GM21576 (cell line): ENCODE measurements at regions not wholly inside any gene's neighbourhood (a gene's known extent, or its start where the extent isn't known, plus 50 kb on each side); places are given as distances from the start of the nearest gene placed in this dataset.

ENCODE experiments used
- ATAC-seq: cut with Tn5 transposase; IDR thresholded peaks from one replicate; pipeline ENCODE4 v1.9.1; 2021; ENCODE audit warnings: mild to moderate bottlenecking, moderate library complexity; ENCODE audit not compliant: unreplicated experiment

DNA sequence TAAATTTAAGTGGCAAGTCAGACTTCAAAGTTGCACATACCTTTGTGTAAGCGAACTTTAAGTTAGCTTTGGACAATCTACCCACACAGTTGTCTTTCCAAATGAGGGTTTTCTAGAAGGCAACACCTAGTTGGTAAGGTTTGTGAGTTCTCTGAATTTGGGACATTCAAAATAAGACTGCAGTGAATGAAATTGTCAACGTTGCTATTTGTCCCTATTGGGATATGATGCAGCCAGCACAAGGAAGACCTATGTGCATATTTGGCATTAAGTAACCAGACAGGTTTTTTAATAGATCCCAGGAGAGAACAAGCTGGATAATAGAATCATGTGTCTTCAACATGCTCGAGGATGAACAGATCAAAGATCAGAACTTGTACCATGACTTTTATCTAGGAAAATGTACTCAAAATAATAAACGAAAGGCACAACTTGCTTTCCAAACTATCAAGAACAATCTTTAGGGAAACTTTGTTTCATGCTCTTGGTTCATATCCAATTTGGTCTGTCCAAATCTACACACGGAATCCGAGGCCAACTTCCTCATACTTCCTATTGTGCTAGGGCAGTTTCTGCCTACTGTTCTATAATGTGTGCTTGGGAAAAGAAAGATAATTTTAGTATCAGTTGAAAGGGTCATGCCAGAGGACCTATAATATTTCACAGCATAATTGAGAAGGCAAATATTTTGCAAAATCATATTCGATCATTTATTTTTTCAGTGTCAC lies 284.2 kb upstream of the SOX5 start:
- no peak for ATAC-seq

GRCh38 chr12:24232531-24232930 lies 283.1 kb upstream of the SOX5 start:
- ATAC-seq, result no peak

GRCh38 chr12:24231298-24231697 lies 281.8 kb upstream of the SOX5 start:
- no peak for ATAC-seq

DNA sequence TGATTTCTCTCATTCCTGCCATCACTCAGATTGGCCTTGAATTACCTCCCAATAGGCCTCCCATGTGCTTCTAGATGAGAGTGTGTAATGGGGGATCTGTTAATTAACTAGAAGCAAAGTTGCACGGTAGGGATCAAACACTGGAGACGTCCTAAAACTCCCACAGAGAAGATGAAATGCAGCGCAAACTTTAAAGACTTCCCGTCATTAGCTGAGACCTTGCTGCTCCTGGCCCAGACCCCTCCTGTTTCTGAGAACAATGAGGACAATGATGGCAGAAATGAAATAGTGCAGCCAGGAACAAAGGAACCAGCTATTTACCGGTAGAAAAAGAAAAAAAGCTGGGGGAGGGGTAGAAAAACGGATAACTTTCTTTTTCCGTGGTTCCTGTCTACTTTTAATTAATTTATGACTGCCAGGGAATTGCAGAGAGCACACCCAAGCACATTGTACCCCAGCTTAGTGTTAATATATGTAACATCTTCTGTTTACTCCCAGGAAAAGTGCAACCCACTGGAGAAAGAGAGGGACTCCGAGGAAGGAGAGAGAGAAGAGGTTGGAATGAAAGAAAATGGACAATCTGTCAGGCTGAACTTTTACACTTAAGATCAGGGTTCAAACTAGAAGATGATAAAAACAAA lies 280.7 kb upstream of the SOX5 start:
- no peak for ATAC-seq

GRCh38 chr12:24229031-24229700 lies 279.7 kb upstream of the SOX5 start:
- no peak for ATAC-seq

- no peak for ATAC-seq
Measured at GRCh38 chr12:24228371-24228770, 278.9 kb upstream of the SOX5 start.

DNA sequence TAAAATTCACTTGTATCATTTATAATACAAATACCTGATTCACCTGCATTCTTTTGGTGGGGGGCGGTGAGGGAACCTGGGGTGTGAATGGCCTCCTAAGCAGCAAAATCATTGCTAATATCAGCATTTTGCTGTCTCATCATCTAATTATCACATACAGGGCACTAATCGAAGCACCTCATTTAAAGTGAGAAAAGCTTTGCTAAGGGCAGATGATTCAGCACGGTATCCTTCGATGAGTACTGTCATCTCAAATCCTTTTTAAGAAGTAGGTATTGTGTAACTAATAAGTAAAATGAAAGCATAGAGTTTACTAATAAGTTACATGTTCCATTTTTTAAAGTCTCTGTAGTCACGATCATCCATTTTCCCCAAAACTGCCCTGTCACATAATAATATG lies 278.1 kb upstream of the SOX5 start:
- ATAC-seq, result no peak

- no peak for ATAC-seq
Measured at GRCh38 chr12:24226745-24227350, 277.4 kb upstream of the SOX5 start.

DNA sequence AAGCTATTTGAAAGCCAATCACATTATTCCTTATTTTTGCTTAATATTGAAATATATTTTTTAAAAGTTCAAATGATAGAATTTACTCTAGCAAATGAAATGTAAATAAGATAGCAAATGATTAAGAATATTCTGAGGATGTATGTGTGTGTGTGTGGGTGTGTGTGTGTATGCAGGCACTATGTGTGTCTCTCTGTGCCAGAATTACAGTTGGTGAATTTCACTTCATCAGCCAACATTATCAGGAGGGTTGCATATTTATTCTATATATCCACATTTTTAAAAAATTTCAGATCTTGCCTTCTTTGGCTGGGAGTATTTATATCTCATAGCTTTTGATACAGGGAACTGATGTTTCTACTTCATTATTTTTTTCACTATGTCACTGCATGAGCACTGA lies 274.9 kb upstream of the SOX5 start:
- no peak for ATAC-seq

DNA sequence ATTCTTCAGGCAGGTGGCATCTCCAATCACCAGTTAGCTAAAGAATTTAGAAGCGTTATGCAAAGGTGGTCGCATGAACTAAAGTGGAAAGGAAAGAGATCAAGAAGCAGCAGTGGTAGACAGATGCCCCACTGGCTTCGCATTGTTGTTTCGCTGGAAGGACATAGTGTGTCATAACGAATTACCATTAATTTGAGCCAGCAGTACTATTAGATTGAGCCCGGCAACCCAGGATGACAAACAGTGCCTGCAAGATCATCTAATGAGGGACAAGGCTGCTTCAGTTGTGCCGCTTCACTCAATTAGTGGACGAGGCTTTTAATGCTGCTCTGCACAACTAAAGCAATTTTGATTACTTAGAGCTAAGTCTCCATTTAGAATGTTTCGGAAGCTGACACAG lies 274.5 kb upstream of the SOX5 start:
- no peak for ATAC-seq

- ATAC-seq, result no peak
Measured at GRCh38 chr12:24222968-24223367, 273.5 kb upstream of the SOX5 start.

- no peak for ATAC-seq
Measured at GRCh38 chr12:24212496-24212895, 263.0 kb upstream of the SOX5 start.

GRCh38 chr12:24206621-24207020 lies 257.2 kb upstream of the SOX5 start:
- ATAC-seq, result no peak

GRCh38 chr12:24201258-24201970 lies 251.9 kb upstream of the SOX5 start:
- no peak for ATAC-seq

DNA sequence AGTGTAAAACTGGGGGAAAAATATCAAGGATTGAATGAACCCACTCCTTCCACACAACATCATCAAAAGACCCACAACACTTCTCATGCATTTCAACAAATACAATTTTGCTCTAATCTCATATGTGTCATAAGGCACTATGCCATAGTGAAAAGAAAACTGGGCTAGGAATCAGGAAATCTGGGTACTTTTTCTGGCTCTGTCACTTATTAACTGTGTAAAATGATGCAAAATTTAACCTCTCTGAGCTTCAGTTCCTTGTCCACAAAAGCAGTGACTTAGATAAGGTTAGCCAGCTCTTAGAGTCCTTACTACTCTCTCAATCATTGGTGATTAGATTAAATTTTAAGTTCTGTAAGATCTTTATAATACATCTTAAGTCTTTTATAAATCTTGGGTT lies 250.5 kb upstream of the SOX5 start:
- no peak for ATAC-seq

DNA sequence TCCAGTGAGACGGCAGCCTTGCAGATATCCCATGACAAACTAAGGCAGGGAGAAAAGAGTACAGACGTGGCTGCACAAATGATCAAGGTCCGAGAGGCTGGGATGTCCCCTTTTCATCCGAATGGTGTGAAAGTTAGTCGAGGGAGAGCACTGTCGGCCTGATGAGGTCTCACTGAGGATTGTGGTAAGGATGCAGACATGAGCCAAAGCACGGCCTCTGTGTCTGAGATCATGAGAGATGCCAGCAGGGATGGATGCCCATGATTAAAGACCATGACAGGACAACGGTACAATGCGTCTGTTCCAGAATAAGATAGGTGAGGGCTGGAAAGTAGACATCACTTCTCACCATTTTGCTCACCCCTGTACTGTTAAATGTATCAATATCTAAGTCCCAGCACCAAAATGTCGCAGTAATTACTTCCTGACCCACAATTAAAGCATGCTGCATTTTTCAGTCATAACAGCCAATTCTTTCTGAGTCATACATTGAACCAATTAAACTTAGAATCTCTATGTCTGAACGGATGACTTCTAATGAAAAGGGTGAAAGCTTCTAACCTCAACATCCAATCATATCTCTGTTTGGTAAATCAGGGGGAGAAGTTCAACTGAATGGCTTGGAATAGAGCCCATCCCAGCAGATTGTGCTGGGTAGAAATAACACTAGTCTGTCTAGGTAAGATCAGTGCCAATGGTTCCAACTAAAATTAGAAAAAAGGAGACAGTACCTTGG lies 249.6 kb upstream of the SOX5 start:
- ATAC-seq, result no peak

DNA sequence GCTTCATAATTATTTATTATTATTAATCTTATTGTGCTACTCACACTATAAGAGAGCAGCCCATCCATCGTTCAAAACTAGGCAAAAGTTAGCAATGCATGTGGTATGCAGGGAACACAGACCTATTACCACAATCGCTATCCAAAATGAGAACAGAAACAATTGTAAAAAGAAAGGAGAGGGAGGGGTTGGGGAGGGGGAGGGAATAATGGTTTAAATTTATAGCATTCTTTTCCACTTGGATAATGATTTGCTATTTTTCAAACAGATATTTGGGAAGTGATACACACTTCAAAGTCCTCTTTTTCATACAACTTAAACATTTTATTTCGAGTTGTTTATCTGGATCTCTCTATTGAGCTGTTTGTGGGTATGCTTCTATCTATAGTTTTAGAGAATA lies 248.6 kb upstream of the SOX5 start:
- ATAC-seq, result no peak

DNA sequence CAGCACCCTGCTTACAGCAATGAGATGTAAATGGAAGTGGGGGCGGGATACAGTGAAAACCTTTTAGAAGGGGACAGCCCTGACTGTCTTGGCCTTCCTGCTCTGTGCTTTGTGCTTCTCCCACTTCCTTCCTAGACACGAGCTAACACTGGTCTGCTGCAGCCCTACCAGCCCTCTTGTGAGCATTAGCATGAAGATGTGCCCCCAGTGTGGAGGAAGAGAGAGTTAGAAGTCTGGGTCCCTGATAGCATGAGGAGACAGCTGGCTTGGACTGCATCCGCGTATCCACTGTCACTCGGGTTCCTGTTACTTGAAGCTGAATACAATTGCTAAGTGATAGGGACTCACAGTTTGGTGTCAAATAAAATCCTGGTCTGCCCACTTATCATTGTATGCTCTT lies 248.1 kb upstream of the SOX5 start:
- no peak for ATAC-seq

GRCh38 chr12:24195063-24195462 lies 245.6 kb upstream of the SOX5 start:
- ATAC-seq, result no peak

DNA sequence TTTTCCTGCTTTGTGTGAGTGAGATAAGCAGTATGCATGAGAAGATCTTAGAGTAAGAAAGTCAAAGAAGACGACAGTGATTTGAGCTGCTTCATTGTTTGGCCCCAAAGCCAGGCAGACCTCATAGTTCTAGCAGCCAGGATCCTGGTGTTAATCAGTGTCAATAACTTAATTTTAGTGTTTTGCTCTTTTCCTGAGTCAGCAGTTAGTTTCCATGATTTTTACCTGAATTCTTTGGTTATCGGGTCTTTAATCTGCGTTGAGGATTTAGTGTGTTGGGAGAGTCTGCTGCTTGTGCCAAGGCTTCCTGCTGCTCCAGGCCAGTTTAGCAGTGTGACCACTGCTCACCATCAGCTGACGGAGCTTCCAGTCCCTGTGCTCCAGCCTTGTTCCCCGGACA lies 241.6 kb upstream of the SOX5 start:
- no peak for ATAC-seq

GRCh38 chr12:24185782-24186181 lies 236.3 kb upstream of the SOX5 start:
- ATAC-seq, result no peak
